GM20000 (cell line): ENCODE measurements at regions not wholly inside any gene's neighbourhood (a gene's known extent, or its start where the extent isn't known, plus 50 kb on each side); places are given as distances from the start of the nearest gene placed in this dataset.
A peak's percentile ranks its signal among the peaks of the same experiment; 100 is the strongest.

Source experiments
- DNase-seq: peaks from one replicate; pipeline ENCODE4 v3.0.0; 2012; ENCODE audit warnings: low spot score
- CTCF ChIP-seq: IDR thresholded peaks from 2 replicates; pipeline ENCODE4 v1.5.1; 2012; ENCODE audit warnings: mild to moderate bottlenecking, control low read depth; ENCODE audit errors: extremely low read depth, missing control alignments

- no peak for TF ChIP-seq CTCF
- no peak for DNase-seq
These were observed 70.3 kb upstream of the PAK5 start for GRCh38 chr20:9909167-9909566.

GRCh38 chr20:9903048-9903655 lies 64.3 kb upstream of the PAK5 start:
- peak; percentile 21 for TF ChIP-seq CTCF
- no peak for DNase-seq

GRCh38 chr20:9889270-9889981 lies 50.5 kb upstream of the PAK5 start:
- peak; percentile 11 for DNase-seq
- no peak for TF ChIP-seq CTCF
